ENCODE measurements at regions not wholly inside any gene's neighbourhood (a gene's known extent, or its start where the extent isn't known, plus 50 kb on each side); places are given as distances from the start of the nearest gene placed in this dataset.
"Not testable (repeated sequence)": the region's sequence is repeated elsewhere in the genome, so short reads cannot be mapped to it uniquely, and the experiment has no call there.

DNA sequence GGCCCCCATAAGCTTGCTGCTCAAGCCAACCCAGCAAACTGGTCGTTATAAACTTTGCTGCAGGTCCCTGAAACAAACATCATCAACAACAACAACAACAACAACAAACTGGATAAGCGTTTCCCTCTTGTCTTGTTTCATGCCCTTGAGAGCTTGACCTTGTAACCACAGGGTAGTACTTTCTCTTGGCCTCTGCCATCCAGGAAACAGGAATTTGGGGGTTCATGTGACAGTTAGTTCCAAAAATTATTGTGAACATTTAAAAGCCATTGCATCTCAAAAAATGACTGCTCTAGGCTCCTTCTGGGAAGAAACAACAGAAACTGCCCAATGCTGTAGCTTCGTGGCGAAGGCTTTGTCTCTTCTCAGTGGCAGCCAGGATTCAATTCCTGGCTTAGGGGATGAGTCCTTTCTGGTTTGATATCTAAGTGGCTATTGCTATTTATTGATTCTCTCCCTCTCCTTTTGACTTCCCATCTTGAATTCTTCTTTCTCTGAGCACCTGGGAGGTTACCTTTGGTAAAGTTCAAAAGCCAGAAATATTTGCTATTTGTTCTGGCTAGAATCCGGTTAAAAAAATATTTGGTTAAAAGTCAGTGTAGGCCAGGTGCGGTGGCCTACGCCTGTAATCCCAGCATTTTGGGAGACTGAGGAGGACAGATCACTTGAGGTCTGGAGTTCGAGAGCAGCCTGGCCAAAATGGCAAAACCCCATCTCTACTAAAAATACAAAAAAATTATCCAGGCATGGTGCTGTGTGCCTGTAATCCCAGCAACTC lies 52.0 kb upstream of the CPM start:
- Histone ChIP-seq H3K9me3 (no peaks in the 10 kb centered on the region), H3K36me3 (no peaks in the 10 kb centered on the region), H3K27me3 (replicated peaks; ENCODE audit: insufficient read depth) (no peaks in the 10 kb centered on the region), H3K4me1 (ENCODE audit: control insufficient read depth in 1 of 2, low read depth in 2 of 2) (no peaks in the 10 kb centered on the region), H3K4me3 (no peak overlapping the region), H3K27ac (no peak overlapping the region)
- ATAC-seq (ENCODE audit: insufficient number of reproducible peaks, low FRiP score, low read depth) (no peak), DNase-seq (ENCODE audit: low spot score) (no peak)
- TF ChIP-seq CTCF (IDR thresholded peaks at IDR 0.05): no peak

GRCh38 chr12:68997526-68997925 lies 64.6 kb upstream of the CPM start:
- DNase-seq (ENCODE audit: low spot score); ATAC-seq (ENCODE audit: insufficient number of reproducible peaks, low FRiP score, low read depth); H3K36me3 ChIP-seq; H3K27me3 ChIP-seq (replicated peaks; ENCODE audit: insufficient read depth); H3K9me3 ChIP-seq; H3K4me1 ChIP-seq (ENCODE audit: control insufficient read depth in 1 of 2, low read depth in 2 of 2); H3K4me3 ChIP-seq; H3K27ac ChIP-seq: not testable (repeated sequence)

DNA sequence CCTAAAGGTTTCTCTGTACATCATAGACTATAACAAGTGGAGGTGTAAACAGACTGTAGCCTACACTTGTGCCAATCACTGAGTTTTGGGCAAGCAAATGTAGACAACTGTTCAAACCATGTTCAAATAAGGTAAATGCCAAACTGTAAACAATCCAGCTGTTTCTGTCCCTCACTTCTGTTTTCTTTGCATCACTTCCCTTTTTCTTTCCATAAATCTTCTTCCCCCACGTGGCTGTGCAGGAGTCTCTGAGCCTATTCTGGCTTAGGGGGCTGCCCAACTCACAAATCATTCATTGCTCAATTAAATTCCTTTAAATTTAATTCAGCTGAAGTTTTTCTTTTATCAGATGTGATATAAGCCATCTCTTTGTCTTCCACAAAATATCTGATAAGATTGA lies 65.1 kb upstream of the CPM start:
- Histone ChIP-seq H3K4me1 (ENCODE audit: control insufficient read depth in 1 of 2, low read depth in 2 of 2) (no peaks in the 10 kb centered on the region), H3K27ac (no peak overlapping the region), H3K27me3 (replicated peaks; ENCODE audit: insufficient read depth) (no peaks in the 10 kb centered on the region), H3K9me3 (no peaks in the 10 kb centered on the region), H3K4me3 (no peak overlapping the region), H3K36me3 (no peaks in the 10 kb centered on the region)
- no peak for DNase-seq (ENCODE audit: low spot score)
- TF ChIP-seq CTCF (IDR thresholded peaks at IDR 0.05): no peak
- no peak for ATAC-seq (ENCODE audit: insufficient number of reproducible peaks, low FRiP score, low read depth)

DNA sequence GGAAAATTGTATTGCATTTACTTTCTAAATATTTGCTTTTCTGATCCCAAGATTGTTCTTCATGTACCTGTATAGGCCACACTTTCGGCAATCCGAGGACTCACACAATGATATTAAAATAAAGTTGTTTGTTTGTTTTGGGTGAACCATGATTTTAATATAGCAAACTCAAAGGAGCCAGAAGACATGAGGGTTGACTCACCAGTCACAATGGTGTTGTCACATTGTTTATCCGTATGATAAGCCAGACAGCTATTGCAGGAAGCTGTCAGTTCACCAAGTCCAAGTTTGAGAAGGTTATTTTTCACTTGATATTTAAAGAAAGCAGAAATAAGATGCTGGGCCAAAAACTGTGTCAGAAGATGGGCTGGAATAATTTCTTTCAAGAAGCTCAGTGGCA lies 67.1 kb upstream of the CPM start:
- DNase-seq (ENCODE audit: low spot score) (no peak), ATAC-seq (ENCODE audit: insufficient number of reproducible peaks, low FRiP score, low read depth) (no peak)
- no peaks in the 10 kb centered on the region for H3K27me3 ChIP-seq (replicated peaks; ENCODE audit: insufficient read depth)
- TF ChIP-seq CTCF (IDR thresholded peaks at IDR 0.05): no peak
- no peaks in the 10 kb centered on the region for H3K4me1 ChIP-seq (ENCODE audit: control insufficient read depth in 1 of 2, low read depth in 2 of 2)
- no peaks in the 10 kb centered on the region for H3K36me3 ChIP-seq
- H3K9me3 ChIP-seq: no peaks in the 10 kb centered on the region
- no peak overlapping the region for H3K4me3 ChIP-seq
- H3K27ac ChIP-seq: no peak overlapping the region

- ATAC-seq (ENCODE audit: insufficient number of reproducible peaks, low FRiP score, low read depth) (no peak), DNase-seq (ENCODE audit: low spot score) (no peak)
- Histone ChIP-seq H3K36me3 (no peaks in the 10 kb centered on the region), H3K9me3 (no peaks in the 10 kb centered on the region), H3K27me3 (replicated peaks; ENCODE audit: insufficient read depth) (no peaks in the 10 kb centered on the region), H3K27ac (no peak overlapping the region), H3K4me1 (ENCODE audit: control insufficient read depth in 1 of 2, low read depth in 2 of 2) (no peaks in the 10 kb centered on the region), H3K4me3 (no peak overlapping the region)
- TF ChIP-seq CTCF (IDR thresholded peaks at IDR 0.05): no peak
These were observed 67.7 kb upstream of the CPM start for GRCh38 chr12:69000540-69001243.
